H1 (cell line): ENCODE measurements at regions not wholly inside any gene's neighbourhood (a gene's known extent, or its start where the extent isn't known, plus 50 kb on each side); places are given as distances from the start of the nearest gene placed in this dataset.

ENCODE experiments used
- CTCF ChIA-PET: fragments of 300-600 bp; sonication (Branson Sonifier 250); formaldehyde crosslinking; loops from one replicate; lab custom pipeline; 2021; ENCODE audit not compliant: partially characterized antibody; lab: Charles Lee
- POLR2A ChIA-PET: fragments of 300-600 bp; sonication (Branson Sonifier 250); formaldehyde crosslinking; loops from one replicate; lab custom pipeline; 2021; ENCODE audit warnings: inconsistent platforms; ENCODE audit not compliant: partially characterized antibody; lab: Charles Lee
- DNase-seq, 2 experiments: peaks; one replicate each; pipeline versions ENCODE4 v3.0.0 to v3.0.0-alpha.2; 2010 to 2022; ENCODE audit warnings: low spot score in 2 of 2, low read depth in 1 of 2, mixed read lengths in 1 of 2
- FAIRE-seq: peaks from 2 replicates; lab custom pipeline; 2011; peaks lifted over from hg19 to GRCh38; lab: Jason Lieb, UNC
- H2AFZ ChIP-seq: 2 replicates; pipeline ENCODE4 v1.8.1; 2012; ENCODE audit warnings: low read length, inconsistent platforms
- H2AK5ac ChIP-seq: 2 replicates; pipeline ENCODE4 v1.6.1; 2013; ENCODE audit warnings: low read depth, low read length
- H2BK120ac ChIP-seq: replicated peaks from 2 replicates; pipeline ENCODE3; 2013; ENCODE audit warnings: low read depth, low read length, inconsistent platforms
- H2BK12ac ChIP-seq: 2 replicates; pipeline ENCODE4 v1.6.1; 2013; ENCODE audit warnings: low read depth, low read length
- H2BK15ac ChIP-seq: 2 replicates; pipeline ENCODE4 v1.6.1; 2013; ENCODE audit warnings: low read length
- H2BK20ac ChIP-seq: 2 replicates; pipeline ENCODE4 v1.6.1; 2013; ENCODE audit warnings: low read length
- H2BK5ac ChIP-seq: 2 replicates; pipeline ENCODE4 v1.6.1; 2013; ENCODE audit warnings: low read depth, low read length
- H3K14ac ChIP-seq: 2 replicates; pipeline ENCODE4 v1.6.1; 2013; ENCODE audit warnings: inconsistent platforms; ENCODE audit not compliant: insufficient read length
- H3K18ac ChIP-seq: 2 replicates; pipeline ENCODE4 v1.6.1; 2013; ENCODE audit warnings: low read length; ENCODE audit errors: extremely low read depth
- H3K23ac ChIP-seq: 2 replicates; pipeline ENCODE4 v1.6.1; 2013; ENCODE audit warnings: inconsistent platforms; ENCODE audit not compliant: insufficient read length
- H3K23me2 ChIP-seq: 2 replicates; pipeline ENCODE4 v1.6.1; 2013; ENCODE audit warnings: low read depth, low read length
- H3K27ac ChIP-seq: 2 replicates; pipeline ENCODE4 v1.6.1; 2011; ENCODE audit warnings: low read depth, low read length, inconsistent platforms
- H3K27me3 ChIP-seq, 4 experiments: replicated peaks in 1 of 4; 1 replicate in 1 of 4; 2 replicates in 3 of 4; pipeline versions ENCODE4 v1.6.1 to v1.8.1; 2011 to 2013; ENCODE audit warnings: low read length in 3 of 4, mild to moderate bottlenecking in 3 of 4, inconsistent platforms in 2 of 4, mixed read lengths in 2 of 4, moderate library complexity in 1 of 4; ENCODE audit not compliant: control insufficient read depth in 3 of 4, insufficient read depth in 3 of 4; ENCODE audit errors: extremely low read depth in 1 of 4
- H3K36me3 ChIP-seq, 4 experiments: 2 replicates each; pipeline versions ENCODE4 v1.6.1 to v1.8.1; 2011 to 2013; ENCODE audit warnings: mild to moderate bottlenecking in 4 of 4, low read length in 3 of 4, moderate library complexity in 2 of 4, control low read depth in 1 of 4, inconsistent platforms in 1 of 4; ENCODE audit not compliant: insufficient read depth in 4 of 4, control insufficient read depth in 2 of 4
- H3K4ac ChIP-seq: replicated peaks from 2 replicates; pipeline ENCODE3; 2013; ENCODE audit warnings: low read length, low read depth, mixed read lengths, inconsistent platforms; ENCODE audit not compliant: insufficient read length
- H3K4me1 ChIP-seq, 4 experiments: replicated peaks in 1 of 4; 1 replicate in 1 of 4; 2 replicates in 3 of 4; pipeline versions ENCODE4 v1.6.1 to v1.8.1; 2011 to 2013; ENCODE audit warnings: low read length in 3 of 4, inconsistent platforms in 2 of 4, mixed read lengths in 1 of 4; ENCODE audit not compliant: insufficient read depth in 4 of 4, control insufficient read depth in 3 of 4
- H3K4me2 ChIP-seq, 2 experiments: 2 replicates each; pipeline versions ENCODE4 v1.6.1 to v1.8.1; 2011 to 2013; ENCODE audit warnings: low read depth in 2 of 2, low read length in 2 of 2, control low read depth in 1 of 2, inconsistent platforms in 1 of 2, mild to moderate bottlenecking in 1 of 2; ENCODE audit not compliant: insufficient read depth in 1 of 2
- H3K4me3 ChIP-seq, 4 experiments: fragments of 200-600, 300-600 bp in 1 of 4; sonication (generic), shearing (Covaris generic), sonication (Bioruptor Twin) in 1 of 4; 2 replicates each; pipeline versions ENCODE4 v1.5.1 to v1.8.1; 2011 to 2016; ENCODE audit warnings: low read length in 4 of 4, low read depth in 3 of 4, control low read depth in 2 of 4, inconsistent platforms in 2 of 4, mild to moderate bottlenecking in 2 of 4, mixed read lengths in 1 of 4, moderate library complexity in 1 of 4; ENCODE audit not compliant: insufficient read depth in 2 of 4; ENCODE audit errors: extremely low read depth in 1 of 4
- H3K56ac ChIP-seq: replicated peaks from 2 replicates; pipeline ENCODE3; 2013; ENCODE audit warnings: low read depth, mild to moderate bottlenecking, mixed read lengths, low read length, inconsistent platforms; ENCODE audit not compliant: insufficient read length
- H3K79me1 ChIP-seq: 2 replicates; pipeline ENCODE4 v1.6.1; 2013; ENCODE audit warnings: low read depth, low read length, control low read depth
- H3K79me2 ChIP-seq, 2 experiments: 2 replicates each; pipeline versions ENCODE4 v1.6.1 to v1.8.1; 2012 to 2013; ENCODE audit warnings: low read length in 2 of 2, mild to moderate bottlenecking in 2 of 2, inconsistent platforms in 1 of 2; ENCODE audit not compliant: insufficient read depth in 2 of 2, control insufficient read depth in 1 of 2
- H3K9ac ChIP-seq, 4 experiments: replicated peaks in 1 of 4; 1 replicate in 1 of 4; 2 replicates in 3 of 4; pipeline versions ENCODE4 v1.6.1 to v1.8.1; 2011 to 2013; ENCODE audit warnings: low read depth in 3 of 4, low read length in 3 of 4, control low read depth in 2 of 4, mild to moderate bottlenecking in 2 of 4, moderate library complexity in 2 of 4, inconsistent platforms in 1 of 4; ENCODE audit errors: extremely low read depth in 1 of 4
- H3K9me3 ChIP-seq, 2 experiments: 2 replicates each; pipeline versions ENCODE4 v1.6.1 to v1.8.1; 2012 to 2013; ENCODE audit warnings: mild to moderate bottlenecking in 2 of 2, moderate library complexity in 2 of 2, control low read depth in 1 of 2, inconsistent platforms in 1 of 2, low read depth in 1 of 2, low read length in 1 of 2, mixed read lengths in 1 of 2; ENCODE audit not compliant: insufficient read depth in 2 of 2
- H4K20me1 ChIP-seq, 2 experiments: replicated peaks in 1 of 2; 2 replicates each; pipeline versions ENCODE3 to v1.8.1; 2011 to 2013; ENCODE audit warnings: inconsistent platforms in 2 of 2, low read length in 2 of 2, mild to moderate bottlenecking in 1 of 2; ENCODE audit not compliant: insufficient read depth in 2 of 2, control insufficient read depth in 1 of 2
- H4K5ac ChIP-seq: 2 replicates; pipeline ENCODE4 v1.6.1; 2013; ENCODE audit warnings: low read length, low read depth, mixed read lengths, inconsistent platforms; ENCODE audit not compliant: insufficient read length
- H4K8ac ChIP-seq: 2 replicates; pipeline ENCODE4 v1.8.0; 2013; ENCODE audit warnings: mild to moderate bottlenecking, moderate library complexity, low read length, inconsistent platforms; ENCODE audit not compliant: insufficient read depth; ENCODE audit errors: extremely low read depth
- H4K91ac ChIP-seq: replicated peaks from 2 replicates; pipeline ENCODE3; 2013; ENCODE audit warnings: low read length, mixed read lengths, inconsistent platforms; ENCODE audit not compliant: insufficient read length
- ASH2L ChIP-seq: fragments of 200-600, 300-600 bp; sonication (generic); IDR thresholded peaks from one replicate; pipeline ENCODE4 v1.7.1; 2017; ENCODE audit warnings: low read length
- CBX5 ChIP-seq: fragments of 300-800, 300-1000 bp; sonication (generic); IDR thresholded peaks from 2 replicates; pipeline ENCODE4 v1.7.1; 2016; ENCODE audit warnings: antibody characterized with exemption, low read length, low read depth
- CHD2 ChIP-seq: IDR thresholded peaks from 2 replicates; pipeline ENCODE4 v1.6.1; 2012; ENCODE audit warnings: low read length, improper control_type of control experiment
- KDM1A ChIP-seq: fragments of 200-600, 300-600 bp; sonication (generic); IDR thresholded peaks from 2 replicates; pipeline ENCODE4 v1.7.1; 2016; ENCODE audit warnings: mild to moderate bottlenecking, low read length, borderline replicate concordance
- PHF8 ChIP-seq: fragments of 200-600 bp; sonication (generic); conservative IDR thresholded peaks from 2 replicates; pipeline ENCODE4 v1.7.1; 2012; ENCODE audit warnings: low read depth, mild to moderate bottlenecking, inconsistent platforms, low read length, moderate library complexity
- RFX5 ChIP-seq: IDR thresholded peaks from 2 replicates; pipeline ENCODE4 v1.6.1; 2011; ENCODE audit warnings: low read depth, low read length, improper control_type of control experiment, borderline replicate concordance
- RXRA ChIP-seq: IDR thresholded peaks from 2 replicates; pipeline ENCODE4 v1.6.1; 2011; ENCODE audit warnings: low read depth, mild to moderate bottlenecking, low read length, moderate library complexity; ENCODE audit not compliant: insufficient read depth
- SP4 ChIP-seq: IDR thresholded peaks from 2 replicates; pipeline ENCODE4 v1.6.1; 2012; ENCODE audit warnings: low read length, inconsistent platforms
- ZNF274 ChIP-seq: IDR thresholded peaks from 2 replicates; pipeline ENCODE4 v1.7.0; 2012; ENCODE audit warnings: low read length, borderline replicate concordance; ENCODE audit errors: extremely low read depth
- WGBS, 2 experiments: shearing (Covaris generic) in 1 of 2; methylation state at CpG; one replicate each; pipeline versions ENCODE4 v1.1.6 to v1.1.7; 2013 to 2015; ENCODE audit warnings: low lambda C conversion rate in 2 of 2, mixed read lengths in 2 of 2, inconsistent platforms in 1 of 2, low coverage in 1 of 2, missing lambda C conversion rate in 1 of 2; ENCODE audit not compliant: insufficient replicate concordance in 2 of 2, insufficient coverage in 1 of 2, insufficient read length in 1 of 2; ENCODE audit errors: extremely low coverage in 1 of 2, missing lambda C conversion rate in 1 of 2; 5-methylcytosine and 5-hydroxymethylcytosine counted together
- TF ChIP-seq, protein P1 (sequence below): IDR thresholded peaks from 2 replicates; pipeline ENCODE4 v1.6.1; 2012; ENCODE audit warnings: inconsistent platforms
- TF ChIP-seq, protein P2 (sequence below): IDR thresholded peaks from 2 replicates; pipeline ENCODE4 v1.6.1; 2012; ENCODE audit warnings: inconsistent platforms
- TF ChIP-seq, protein P3 (sequence below): IDR thresholded peaks from 2 replicates; pipeline ENCODE4 v1.6.1; 2012; ENCODE audit warnings: low read length, inconsistent platforms

DNA sequence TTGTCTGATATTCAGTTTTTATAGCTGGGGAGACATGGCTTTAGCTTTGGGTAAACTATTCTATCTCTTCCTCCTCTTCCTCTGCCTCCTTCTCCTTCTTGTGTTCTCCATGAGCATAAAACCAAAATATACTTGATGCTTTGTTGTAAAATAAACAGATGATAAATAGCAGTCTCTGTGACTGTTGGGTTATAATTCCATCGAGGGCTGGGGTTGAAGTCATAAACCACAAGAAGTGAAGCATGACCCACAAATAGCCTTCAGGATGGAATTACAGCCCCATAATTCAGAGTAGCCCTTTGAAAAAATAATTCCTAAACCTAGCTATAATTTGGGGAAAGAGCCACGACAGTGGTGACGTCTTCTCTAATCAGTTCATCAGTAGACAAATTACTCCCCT is 177.7 kb downstream of the SNX19 start:
- Histone ChIP-seq H4K91ac (no peak overlapping the region), H3K23ac (no peak overlapping the region), H2AFZ (no peak overlapping the region), H3K9ac (no peak overlapping the region), H3K18ac (no peak overlapping the region), H3K27ac (no peak overlapping the region), H2BK20ac (no peak overlapping the region), H2AK5ac (no peak overlapping the region), H4K8ac (no peak overlapping the region), H4K20me1 (no peaks in the 10 kb centered on the region), H3K79me1 (no peaks in the 10 kb centered on the region), H3K23me2 (no peaks in the 10 kb centered on the region), H3K14ac (no peak overlapping the region), H2BK5ac (no peak overlapping the region), H3K4me1 (peaks cover 0 to 4% (median 0%) of the 10 kb centered on the region in 4 experiments; a peak in 1 of 7 replicates), H3K9me3 (peaks cover 9 to 12% of the 10 kb centered on the region in 2 experiments; a peak in 3 of 4 replicates), H2BK15ac (no peak overlapping the region), H4K5ac (no peak overlapping the region), H3K56ac (no peak overlapping the region), H2BK120ac (no peak overlapping the region), H3K4me3 (no peak overlapping the region), H3K27me3 (no peaks in the 10 kb centered on the region), H3K4me2 (no peak overlapping the region), H3K36me3 (peaks cover 0 to 3% (median 0%) of the 10 kb centered on the region in 4 experiments; a peak in 1 of 8 replicates), H3K79me2 (no peaks in the 10 kb centered on the region), H2BK12ac (no peak overlapping the region), H3K4ac (no peak overlapping the region)
- no peak for DNase-seq
- no peak for FAIRE-seq
- 85% methylated on average over 3 of the region's 3 CpGs; no CpG with 5 or more reads in 1 of the 2 experiments for WGBS, 2 experiments
- POLR2A ChIA-PET, result no interaction called here
- CTCF ChIA-PET, result interaction anchor here (0.9 to 1.1 kb wide), 2 partner anchors 89 to 243 kb away, joined by 3 to 5 read pairs; no protein-coding TSS in a partner anchor
- TF ChIP-seq PHF8, result no peak
- no peak for TF ChIP-seq RFX5
- TF ChIP-seq ASH2L, result no peak
- TF ChIP-seq KDM1A, result no peak
- no peak for TF ChIP-seq SP4
- TF ChIP-seq, protein P1, sequence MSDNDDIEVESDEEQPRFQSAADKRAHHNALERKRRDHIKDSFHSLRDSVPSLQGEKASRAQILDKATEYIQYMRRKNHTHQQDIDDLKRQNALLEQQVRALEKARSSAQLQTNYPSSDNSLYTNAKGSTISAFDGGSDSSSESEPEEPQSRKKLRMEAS, result no peak
- no peak for TF ChIP-seq CBX5
- no peak for TF ChIP-seq CHD2
- TF ChIP-seq, protein P2, sequence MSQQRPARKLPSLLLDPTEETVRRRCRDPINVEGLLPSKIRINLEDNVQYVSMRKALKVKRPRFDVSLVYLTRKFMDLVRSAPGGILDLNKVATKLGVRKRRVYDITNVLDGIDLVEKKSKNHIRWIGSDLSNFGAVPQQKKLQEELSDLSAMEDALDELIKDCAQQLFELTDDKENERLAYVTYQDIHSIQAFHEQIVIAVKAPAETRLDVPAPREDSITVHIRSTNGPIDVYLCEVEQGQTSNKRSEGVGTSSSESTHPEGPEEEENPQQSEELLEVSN, result no peak
- TF ChIP-seq ZNF274, result no peak
- TF ChIP-seq RXRA, result no peak
- TF ChIP-seq, protein P3, sequence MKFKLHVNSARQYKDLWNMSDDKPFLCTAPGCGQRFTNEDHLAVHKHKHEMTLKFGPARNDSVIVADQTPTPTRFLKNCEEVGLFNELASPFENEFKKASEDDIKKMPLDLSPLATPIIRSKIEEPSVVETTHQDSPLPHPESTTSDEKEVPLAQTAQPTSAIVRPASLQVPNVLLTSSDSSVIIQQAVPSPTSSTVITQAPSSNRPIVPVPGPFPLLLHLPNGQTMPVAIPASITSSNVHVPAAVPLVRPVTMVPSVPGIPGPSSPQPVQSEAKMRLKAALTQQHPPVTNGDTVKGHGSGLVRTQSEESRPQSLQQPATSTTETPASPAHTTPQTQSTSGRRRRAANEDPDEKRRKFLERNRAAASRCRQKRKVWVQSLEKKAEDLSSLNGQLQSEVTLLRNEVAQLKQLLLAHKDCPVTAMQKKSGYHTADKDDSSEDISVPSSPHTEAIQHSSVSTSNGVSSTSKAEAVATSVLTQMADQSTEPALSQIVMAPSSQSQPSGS, result no peak
